Gastrocnemius medialis (tissue), 4 donors: ENCODE measurements at regions not wholly inside any gene's neighbourhood (a gene's known extent, or its start where the extent isn't known, plus 50 kb on each side); places are given as distances from the start of the nearest gene placed in this dataset.

ENCODE experiments used
- CTCF ChIP-seq, 5 experiments: fragments of 450-650 bp in 3 of 5; fragments of 200-600 bp in 2 of 5; sonication (generic) in 2 of 5; IDR thresholded peaks in 4 of 5; conservative IDR thresholded peaks in 1 of 5; 1 replicate in 4 of 5; 2 replicates in 1 of 5; pipeline ENCODE4 v1.5.1; 2016 to 2019; ENCODE audit warnings: antibody characterized with exemption in 5 of 5, mild to moderate bottlenecking in 3 of 5, moderate library complexity in 3 of 5
- POLR2A ChIP-seq, 2 donors: fragments of 450-650 bp; IDR thresholded peaks; one replicate each; pipeline ENCODE4 v1.6.1; 2017; ENCODE audit warnings: antibody characterized with exemption in 2 of 2, mild to moderate bottlenecking in 2 of 2, moderate library complexity in 2 of 2

GRCh38 chr5:135723491-135723890 is 111.0 kb upstream of the SLC25A48 start:
- TF ChIP-seq CTCF (IDR thresholded peaks at IDR 0.05 in 4 of 5, conservative IDR thresholded peaks at IDR 0.05 in 1 of 5) (no peak), POLR2A (IDR thresholded peaks at IDR 0.05) (no peak)
